Midbrain (tissue), 1 donor: ENCODE measurements at regions not wholly inside any gene's neighbourhood (a gene's known extent, or its start where the extent isn't known, plus 50 kb on each side); places are given as distances from the start of the nearest gene placed in this dataset.

Source experiments
- DNase-seq: peaks from one replicate; lab custom pipeline; 2025; lab: John Stamatoyannopoulos, UW

- DNase-seq = no peak
Measured at GRCh38 chr1:58000116-58000515, 546.4 kb downstream of the OMA1 start.

GRCh38 chr1:57996400-57996799 is 550.1 kb downstream of the OMA1 start:
- no peak for DNase-seq

- no peak for DNase-seq
Measured at GRCh38 chr1:57991289-57991688, 555.2 kb downstream of the OMA1 start.

- no peak for DNase-seq
Measured at GRCh38 chr1:57989877-57990276, 556.6 kb downstream of the OMA1 start.

GRCh38 chr1:57987523-57987922 is 559.0 kb downstream of the OMA1 start:
- no peak for DNase-seq

GRCh38 chr1:57986432-57986831 is 560.1 kb downstream of the OMA1 start:
- DNase-seq = no peak

- no peak for DNase-seq
Measured at GRCh38 chr1:57984277-57984676, 560.4 kb upstream of the DAB1 start.

GRCh38 chr1:57983441-57983840 is 559.6 kb upstream of the DAB1 start:
- no peak for DNase-seq

- DNase-seq = no peak
Measured at GRCh38 chr1:57982852-57983251, 559.0 kb upstream of the DAB1 start.

- no peak for DNase-seq
Measured at GRCh38 chr1:57976216-57976615, 552.4 kb upstream of the DAB1 start.

GRCh38 chr1:57968321-57968720 is 544.5 kb upstream of the DAB1 start:
- no peak for DNase-seq

- DNase-seq = no peak
Measured at GRCh38 chr1:57966751-57967406, 543.0 kb upstream of the DAB1 start.

GRCh38 chr1:57966340-57966739 is 542.5 kb upstream of the DAB1 start:
- DNase-seq = no peak

GRCh38 chr1:57963581-57963980 is 539.7 kb upstream of the DAB1 start:
- no peak for DNase-seq

- no peak for DNase-seq
Measured at GRCh38 chr1:57959531-57960241, 535.8 kb upstream of the DAB1 start.

- no peak for DNase-seq
Measured at GRCh38 chr1:57957576-57957975, 533.7 kb upstream of the DAB1 start.

- no peak for DNase-seq
Measured at GRCh38 chr1:57951390-57951789, 527.5 kb upstream of the DAB1 start.

- no peak for DNase-seq
Measured at GRCh38 chr1:57949168-57949567, 525.3 kb upstream of the DAB1 start.

- DNase-seq = no peak
Measured at GRCh38 chr1:57947471-57947870, 523.6 kb upstream of the DAB1 start.

GRCh38 chr1:57945045-57945444 is 521.2 kb upstream of the DAB1 start:
- DNase-seq = no peak

- no peak for DNase-seq
Measured at GRCh38 chr1:57943365-57943764, 519.5 kb upstream of the DAB1 start.

GRCh38 chr1:57934745-57935144 is 510.9 kb upstream of the DAB1 start:
- DNase-seq = no peak

- no peak for DNase-seq
Measured at GRCh38 chr1:57927003-57927402, 503.1 kb upstream of the DAB1 start.

- no peak for DNase-seq
Measured at GRCh38 chr1:57926025-57926552, 502.2 kb upstream of the DAB1 start.
